ENCODE measurements at regions not wholly inside any gene's neighbourhood (a gene's known extent, or its start where the extent isn't known, plus 50 kb on each side); places are given as distances from the start of the nearest gene placed in this dataset.
"Not testable (repeated sequence)": the region's sequence is repeated elsewhere in the genome, so short reads cannot be mapped to it uniquely, and the experiment has no call there.

DNA sequence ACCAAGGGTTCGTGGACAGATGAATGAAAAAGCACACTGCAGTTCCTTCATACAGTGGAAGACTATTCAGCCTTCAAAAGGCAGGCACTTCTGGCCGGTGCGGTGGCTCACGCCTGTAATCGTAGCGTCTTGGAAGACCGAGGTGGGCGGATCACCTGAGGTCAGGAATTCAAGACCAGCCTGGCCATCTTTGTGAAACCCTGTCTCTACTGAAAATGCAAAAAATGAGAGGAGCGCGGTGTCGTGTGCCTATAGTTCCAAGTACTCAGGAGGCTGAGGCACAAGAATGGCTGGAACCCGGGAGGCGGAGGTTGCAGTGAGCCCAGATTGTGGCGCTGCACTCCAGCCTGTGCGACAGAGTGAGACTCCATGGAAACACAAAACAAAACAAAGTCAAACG is 82.4 kb upstream of the HMX1 start:
- H2AFZ ChIP-seq (ENCODE audit: low read depth); H4K20me1 ChIP-seq (ENCODE audit: insufficient read depth); CTCF ChIA-PET; H3K27ac ChIP-seq (ENCODE audit: low read depth in 2 of 2, low read length in 1 of 2); H3K27me3 ChIP-seq (ENCODE audit: insufficient read depth); H3K9me3 ChIP-seq; H3K36me3 ChIP-seq (replicated peaks in 1 of 2; ENCODE audit: control insufficient read depth in 1 of 2, insufficient read depth in 2 of 2, low read length in 1 of 2); H3F3A ChIP-seq (replicated peaks; ENCODE audit: insufficient read depth); H3K79me2 ChIP-seq (ENCODE audit: insufficient read depth); POLR2A ChIA-PET; H3K9ac ChIP-seq; H3K4me3 ChIP-seq (ENCODE audit: low read depth in 2 of 2, low read length in 1 of 2); H3K9me2 ChIP-seq; H3K4me2 ChIP-seq; H3K4me1 ChIP-seq (ENCODE audit: control insufficient read depth in 1 of 2, insufficient read depth in 2 of 2, low read depth in 1 of 2, low read length in 1 of 2); DNase-seq: not testable (repeated sequence)
- 45% methylated on average over 16 of the region's 16 CpGs for WGBS (ENCODE audit: low lambda C conversion rate)

DNA sequence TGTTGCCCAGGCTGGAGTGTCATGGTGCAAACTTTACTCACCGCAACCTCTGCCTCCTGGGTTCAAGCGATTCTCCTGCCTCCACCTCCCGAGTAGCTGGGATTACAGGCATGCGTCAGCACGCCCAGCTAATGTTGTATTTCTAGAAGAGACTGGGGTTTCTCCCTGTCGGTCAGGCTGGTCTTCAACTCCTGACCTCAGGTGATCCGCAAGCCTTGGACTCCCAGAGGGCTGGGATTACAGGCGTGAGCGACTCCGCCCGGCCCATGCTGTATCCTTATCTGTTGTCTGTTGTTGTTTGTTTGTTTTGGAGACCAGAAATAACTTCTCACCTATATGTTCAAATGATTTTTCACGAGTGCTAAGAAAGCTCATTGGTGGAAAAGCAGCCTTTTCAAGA is 81.2 kb upstream of the HMX1 start:
- H4K20me1 ChIP-seq (ENCODE audit: insufficient read depth); H3K27me3 ChIP-seq (ENCODE audit: insufficient read depth); H3K79me2 ChIP-seq (ENCODE audit: insufficient read depth); CTCF ChIA-PET; H3K4me2 ChIP-seq; DNase-seq; H3K9me2 ChIP-seq; H3K4me3 ChIP-seq (ENCODE audit: low read depth in 2 of 2, low read length in 1 of 2); H3K9me3 ChIP-seq; H3K4me1 ChIP-seq (ENCODE audit: control insufficient read depth in 1 of 2, insufficient read depth in 2 of 2, low read depth in 1 of 2, low read length in 1 of 2); H3F3A ChIP-seq (replicated peaks; ENCODE audit: insufficient read depth); H3K27ac ChIP-seq (ENCODE audit: low read depth in 2 of 2, low read length in 1 of 2); H3K9ac ChIP-seq; H3K36me3 ChIP-seq (replicated peaks in 1 of 2; ENCODE audit: control insufficient read depth in 1 of 2, insufficient read depth in 2 of 2, low read length in 1 of 2); POLR2A ChIA-PET; H2AFZ ChIP-seq (ENCODE audit: low read depth): not testable (repeated sequence)
- WGBS (ENCODE audit: low lambda C conversion rate), result 44% methylated on average over 12 of the region's 12 CpGs

DNA sequence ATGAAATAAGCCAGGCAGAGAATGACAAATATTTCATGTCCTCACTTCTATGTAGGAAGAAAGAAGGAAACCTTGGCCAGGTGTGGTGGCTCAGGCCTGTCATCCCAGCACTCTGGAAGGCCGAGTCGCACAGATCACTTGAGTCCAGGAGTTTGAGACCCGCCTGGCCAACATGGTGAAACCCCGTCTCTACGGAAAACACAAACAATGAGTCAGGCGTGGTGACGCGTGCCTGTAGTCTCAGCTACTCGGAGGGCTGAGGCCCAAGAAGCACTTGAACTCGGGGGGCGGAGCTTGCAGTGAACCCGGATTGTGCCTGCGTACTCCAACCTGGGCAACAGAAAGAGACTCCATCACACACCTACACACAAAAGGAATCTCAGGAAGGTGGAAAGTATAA is 80.5 kb upstream of the HMX1 start:
- H2AFZ ChIP-seq (ENCODE audit: low read depth); H3K27me3 ChIP-seq (ENCODE audit: insufficient read depth); CTCF ChIA-PET; H3K9ac ChIP-seq; H3K36me3 ChIP-seq (replicated peaks in 1 of 2; ENCODE audit: control insufficient read depth in 1 of 2, insufficient read depth in 2 of 2, low read length in 1 of 2); H3K4me3 ChIP-seq (ENCODE audit: low read depth in 2 of 2, low read length in 1 of 2); H3F3A ChIP-seq (replicated peaks; ENCODE audit: insufficient read depth); H4K20me1 ChIP-seq (ENCODE audit: insufficient read depth); H3K79me2 ChIP-seq (ENCODE audit: insufficient read depth); H3K4me1 ChIP-seq (ENCODE audit: control insufficient read depth in 1 of 2, insufficient read depth in 2 of 2, low read depth in 1 of 2, low read length in 1 of 2); H3K27ac ChIP-seq (ENCODE audit: low read depth in 2 of 2, low read length in 1 of 2); H3K4me2 ChIP-seq; H3K9me2 ChIP-seq; H3K9me3 ChIP-seq; POLR2A ChIA-PET; DNase-seq: not testable (repeated sequence)
- 14% methylated on average over 13 of the region's 13 CpGs for WGBS (ENCODE audit: low lambda C conversion rate)

DNA sequence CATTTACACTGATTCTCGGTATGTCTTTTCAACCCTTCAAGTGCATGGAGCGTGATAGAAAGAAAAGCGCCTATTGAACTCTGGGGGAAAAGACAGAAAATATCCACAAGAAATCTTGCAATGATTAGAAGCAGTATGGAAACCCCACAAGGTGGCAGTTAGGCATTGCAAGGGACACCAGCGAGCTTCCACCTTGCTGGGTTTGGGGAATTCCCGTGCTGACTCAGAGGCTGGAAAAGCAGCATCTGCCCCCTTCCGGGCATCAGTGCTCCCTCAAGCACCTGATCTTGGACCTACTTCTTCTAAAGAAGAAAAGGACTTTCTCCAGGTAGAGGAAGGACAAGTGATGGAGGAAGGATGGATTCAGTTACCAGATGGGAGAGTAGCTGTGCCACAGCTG is 73.9 kb upstream of the HMX1 start:
- H4K20me1 ChIP-seq (ENCODE audit: insufficient read depth); H3K27ac ChIP-seq (ENCODE audit: low read depth in 2 of 2, low read length in 1 of 2); H3K4me3 ChIP-seq (ENCODE audit: low read depth in 2 of 2, low read length in 1 of 2); H3K4me1 ChIP-seq (ENCODE audit: control insufficient read depth in 1 of 2, insufficient read depth in 2 of 2, low read depth in 1 of 2, low read length in 1 of 2); DNase-seq; H3K4me2 ChIP-seq; H3K79me2 ChIP-seq (ENCODE audit: insufficient read depth); H3F3A ChIP-seq (replicated peaks; ENCODE audit: insufficient read depth); H3K9me3 ChIP-seq; POLR2A ChIA-PET; H2AFZ ChIP-seq (ENCODE audit: low read depth); H3K9me2 ChIP-seq; CTCF ChIA-PET; H3K36me3 ChIP-seq (replicated peaks in 1 of 2; ENCODE audit: control insufficient read depth in 1 of 2, insufficient read depth in 2 of 2, low read length in 1 of 2); H3K27me3 ChIP-seq (ENCODE audit: insufficient read depth); H3K9ac ChIP-seq: not testable (repeated sequence)
- WGBS (ENCODE audit: low lambda C conversion rate), result 5% methylated on average over 6 of the region's 6 CpGs

DNA sequence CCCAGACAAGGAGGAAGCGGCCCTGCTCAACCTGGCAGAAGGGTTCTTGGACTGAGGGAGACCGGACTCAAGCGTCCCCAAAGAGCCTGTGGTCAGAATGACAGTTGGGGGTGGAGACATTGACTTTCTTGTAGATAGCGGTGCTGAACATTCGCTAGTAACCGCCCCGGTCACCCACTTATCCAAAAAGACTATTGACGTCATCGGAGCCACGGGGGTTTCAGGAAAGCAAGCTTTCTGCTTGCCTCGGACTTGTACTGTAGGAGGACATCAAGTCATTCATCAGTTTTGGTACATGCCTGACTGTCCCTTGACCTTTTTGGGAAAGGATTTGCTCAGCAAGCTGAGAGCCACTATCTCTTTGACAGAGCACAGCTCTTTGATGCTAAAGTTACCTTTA is 71.7 kb upstream of the HMX1 start:
- H3K9ac ChIP-seq, POLR2A ChIA-PET, CTCF ChIA-PET: not testable (repeated sequence)

GRCh38 chr4:8942088-8942487 is 70.4 kb upstream of the HMX1 start:
- CTCF ChIA-PET; H3F3A ChIP-seq (replicated peaks; ENCODE audit: insufficient read depth); H3K4me1 ChIP-seq (ENCODE audit: control insufficient read depth in 1 of 2, insufficient read depth in 2 of 2, low read depth in 1 of 2, low read length in 1 of 2); POLR2A ChIA-PET; DNase-seq; H3K9me3 ChIP-seq; H3K9ac ChIP-seq; H2AFZ ChIP-seq (ENCODE audit: low read depth); H3K9me2 ChIP-seq; H4K20me1 ChIP-seq (ENCODE audit: insufficient read depth); H3K4me3 ChIP-seq (ENCODE audit: low read depth in 2 of 2, low read length in 1 of 2); H3K36me3 ChIP-seq (replicated peaks in 1 of 2; ENCODE audit: control insufficient read depth in 1 of 2, insufficient read depth in 2 of 2, low read length in 1 of 2); H3K27ac ChIP-seq (ENCODE audit: low read depth in 2 of 2, low read length in 1 of 2); H3K79me2 ChIP-seq (ENCODE audit: insufficient read depth); H3K27me3 ChIP-seq (ENCODE audit: insufficient read depth); H3K4me2 ChIP-seq: not testable (repeated sequence)
- 47% methylated on average over 11 of the region's 11 CpGs for WGBS (ENCODE audit: low lambda C conversion rate)

More for the DNA sequence above, 71.7 kb upstream of the HMX1 start:
- H3F3A ChIP-seq (replicated peaks; ENCODE audit: insufficient read depth); H3K27ac ChIP-seq (ENCODE audit: low read depth in 2 of 2, low read length in 1 of 2); H4K20me1 ChIP-seq (ENCODE audit: insufficient read depth); H3K9me2 ChIP-seq; H3K36me3 ChIP-seq (replicated peaks in 1 of 2; ENCODE audit: control insufficient read depth in 1 of 2, insufficient read depth in 2 of 2, low read length in 1 of 2); H3K79me2 ChIP-seq (ENCODE audit: insufficient read depth); H3K4me3 ChIP-seq (ENCODE audit: low read depth in 2 of 2, low read length in 1 of 2); H3K4me2 ChIP-seq; H3K9me3 ChIP-seq; H3K27me3 ChIP-seq (ENCODE audit: insufficient read depth); DNase-seq; H2AFZ ChIP-seq (ENCODE audit: low read depth); H3K4me1 ChIP-seq (ENCODE audit: control insufficient read depth in 1 of 2, insufficient read depth in 2 of 2, low read depth in 1 of 2, low read length in 1 of 2): not testable (repeated sequence)
- WGBS (ENCODE audit: low lambda C conversion rate), result 62% methylated on average over 8 of the region's 11 CpGs

DNA sequence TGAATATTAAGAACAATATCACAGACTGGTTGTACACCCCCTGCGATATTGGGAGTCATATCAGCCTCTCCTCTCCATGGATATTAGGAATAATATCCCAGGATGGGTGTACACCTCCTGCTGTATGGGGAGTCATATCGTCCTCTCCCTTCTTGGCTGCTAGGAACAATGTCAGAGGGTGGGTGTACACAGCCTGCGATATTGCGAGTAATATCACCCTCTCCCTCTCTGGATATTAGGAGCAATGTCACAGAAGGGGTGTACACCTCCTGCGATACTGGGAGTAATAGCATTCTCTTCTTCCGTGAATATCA is 69.8 kb upstream of the HMX1 start:
- H3K9ac ChIP-seq; H3K4me1 ChIP-seq (ENCODE audit: control insufficient read depth in 1 of 2, insufficient read depth in 2 of 2, low read depth in 1 of 2, low read length in 1 of 2); H3K9me2 ChIP-seq; H2AFZ ChIP-seq (ENCODE audit: low read depth); H3K36me3 ChIP-seq (replicated peaks in 1 of 2; ENCODE audit: control insufficient read depth in 1 of 2, insufficient read depth in 2 of 2, low read length in 1 of 2); H3K4me2 ChIP-seq; H3K9me3 ChIP-seq; H3K79me2 ChIP-seq (ENCODE audit: insufficient read depth); H3K27ac ChIP-seq (ENCODE audit: low read depth in 2 of 2, low read length in 1 of 2); H3K27me3 ChIP-seq (ENCODE audit: insufficient read depth); DNase-seq; POLR2A ChIA-PET; H4K20me1 ChIP-seq (ENCODE audit: insufficient read depth); H3F3A ChIP-seq (replicated peaks; ENCODE audit: insufficient read depth); H3K4me3 ChIP-seq (ENCODE audit: low read depth in 2 of 2, low read length in 1 of 2): not testable (repeated sequence)
- CTCF ChIA-PET, result interaction anchor here (0.7 kb wide), 2 partner anchors 13 to 22 kb away, joined by 3 to 5 read pairs; no protein-coding TSS in a partner anchor
- 2% methylated on average over 6 of the region's 6 CpGs for WGBS (ENCODE audit: low lambda C conversion rate)
